PC-9 (cell line): ENCODE measurements at regions not wholly inside any gene's neighbourhood (a gene's known extent, or its start where the extent isn't known, plus 50 kb on each side); places are given as distances from the start of the nearest gene placed in this dataset.
A peak's percentile ranks its signal among the peaks of the same experiment; 100 is the strongest.

ENCODE experiments used
- BruUV-seq: library from RNA; stranded (reverse); fragments of 400-500 nt; replicated peaks from 2 replicates; lab custom pipeline; 2021; lab: Mats Ljungman, UMichigan
- CTCF ChIA-PET: fragments of 300-600 bp; sonication (Branson Sonifier 250); formaldehyde crosslinking; loops from one replicate; lab custom pipeline; 2022; ENCODE audit warnings: antibody characterized with exemption; lab: Charles Lee
- POLR2A ChIA-PET: fragments of 300-600 bp; sonication (Branson Sonifier 250); formaldehyde crosslinking; loops from one replicate; lab custom pipeline; 2022; ENCODE audit warnings: antibody characterized with exemption; ENCODE audit not compliant: unreplicated experiment; lab: Charles Lee
- DNase-seq, 2 experiments: peaks; one replicate each; pipeline versions ENCODE4 v3.0.0 to v3.0.0-alpha.2; 2015 to 2022; ENCODE audit warnings: mixed read lengths in 1 of 2
- H2AFZ ChIP-seq: fragments of 200-600 bp; sonication (generic); 2 replicates; pipeline ENCODE4 v1.8.1; 2017; ENCODE audit warnings: antibody characterized with exemption
- H3F3A ChIP-seq: fragments of 200-600 bp; sonication (generic); 2 replicates; pipeline ENCODE4 v1.8.1; 2017; ENCODE audit warnings: antibody characterized with exemption, mild to moderate bottlenecking, low read depth; ENCODE audit not compliant: insufficient read depth
- H3K27ac ChIP-seq: fragments of 200-600 bp; sonication (generic); 2 replicates; pipeline ENCODE4 v1.6.1; 2016; ENCODE audit warnings: mixed run types
- H3K27me3 ChIP-seq: fragments of 200-600 bp; sonication (generic); 2 replicates; pipeline ENCODE4 v1.6.1; 2016; ENCODE audit warnings: low read depth, mixed run types; ENCODE audit not compliant: insufficient read depth
- H3K36me3 ChIP-seq: fragments of 200-600 bp; sonication (generic); 2 replicates; pipeline ENCODE4 v1.6.1; 2016; ENCODE audit warnings: low read depth, mixed run types
- H3K4me1 ChIP-seq: fragments of 200-600 bp; sonication (generic); replicated peaks from 2 replicates; pipeline ENCODE4 v1.6.1; 2016; ENCODE audit warnings: mixed run types; ENCODE audit not compliant: insufficient read depth
- H3K4me2 ChIP-seq: fragments of 200-600 bp; sonication (generic); 2 replicates; pipeline ENCODE4 v1.6.1; 2017; ENCODE audit warnings: mixed run types
- H3K4me3 ChIP-seq: fragments of 200-600 bp; sonication (generic); 2 replicates; pipeline ENCODE4 v1.6.1; 2016; ENCODE audit warnings: mixed run types
- H3K79me2 ChIP-seq: fragments of 200-600 bp; sonication (generic); 2 replicates; pipeline ENCODE4 v1.6.1; 2017; ENCODE audit warnings: low read depth, mixed run types
- H3K9me2 ChIP-seq: fragments of 200-600 bp; sonication (generic); 2 replicates; pipeline ENCODE4 v1.8.1; 2017; ENCODE audit warnings: mild to moderate bottlenecking; ENCODE audit not compliant: insufficient read depth
- H3K9me3 ChIP-seq: fragments of 200-600 bp; sonication (generic); 2 replicates; pipeline ENCODE4 v1.8.1; 2016; ENCODE audit warnings: low read depth; ENCODE audit not compliant: insufficient read depth
- H4K20me1 ChIP-seq: fragments of 200-600 bp; sonication (generic); 2 replicates; pipeline ENCODE4 v1.8.1; 2017; ENCODE audit not compliant: insufficient read depth
- CTCF ChIP-seq: fragments of 200-600 bp; sonication (generic); conservative IDR thresholded peaks from 2 replicates; pipeline ENCODE4 v1.6.1; 2017; ENCODE audit warnings: mixed run types, antibody characterized with exemption, mild to moderate bottlenecking, moderate library complexity
- EZH2 ChIP-seq: fragments of 200-600 bp; sonication (generic); IDR thresholded peaks from 2 replicates; pipeline ENCODE4 v1.8.0; 2017; ENCODE audit warnings: antibody characterized with exemption, low read depth
- intact Hi-C: fragments of 100-400 bp; cut with micrococcal nuclease; formaldehyde crosslinking; loops from one replicate; pipeline ENCODE4 v1.10.0; 2022; ENCODE audit not compliant: unreplicated experiment

DNA sequence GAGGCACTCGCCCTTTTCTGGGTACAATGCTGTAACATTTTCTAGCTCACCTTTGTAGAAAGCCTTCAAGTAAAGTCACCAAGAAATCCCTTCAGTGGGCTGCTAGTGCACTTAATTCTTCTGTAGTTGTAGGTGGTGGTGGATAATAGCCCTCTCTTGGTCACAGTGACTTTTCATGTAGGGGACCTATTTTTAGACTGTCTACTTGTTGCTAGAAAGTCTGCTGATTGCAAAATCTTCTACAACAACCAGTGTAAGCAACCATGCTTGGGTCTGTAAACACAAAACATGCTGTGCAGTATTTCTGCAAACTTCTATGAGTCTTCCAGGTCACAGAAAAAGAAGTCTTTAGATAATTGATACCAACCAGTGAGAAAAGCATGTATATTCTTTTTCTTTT is 55.6 kb downstream of the PBDC1 start:
- no peaks in the 10 kb centered on the region for H3K9me3 ChIP-seq
- H3K4me3 ChIP-seq = no peak overlapping the region
- no peak for TF ChIP-seq EZH2
- no peak for TF ChIP-seq CTCF
- no peak overlapping the region for H2AFZ ChIP-seq
- H3K27me3 ChIP-seq = no peaks in the 10 kb centered on the region
- no peak overlapping the region for H3K27ac ChIP-seq
- no peaks in the 10 kb centered on the region for H3F3A ChIP-seq
- intact Hi-C loops = no loop called here
- H4K20me1 ChIP-seq = no peaks in the 10 kb centered on the region
- POLR2A ChIA-PET = no interaction called here
- H3K79me2 ChIP-seq = no peaks in the 10 kb centered on the region
- CTCF ChIA-PET = no interaction called here
- no peaks in the 10 kb centered on the region for H3K9me2 ChIP-seq
- H3K4me1 ChIP-seq = no peaks in the 10 kb centered on the region
- no peak for DNase-seq
- BruUV-seq = no TSS peak
- H3K36me3 ChIP-seq = no peaks in the 10 kb centered on the region
- H3K4me2 ChIP-seq = no peak overlapping the region

DNA sequence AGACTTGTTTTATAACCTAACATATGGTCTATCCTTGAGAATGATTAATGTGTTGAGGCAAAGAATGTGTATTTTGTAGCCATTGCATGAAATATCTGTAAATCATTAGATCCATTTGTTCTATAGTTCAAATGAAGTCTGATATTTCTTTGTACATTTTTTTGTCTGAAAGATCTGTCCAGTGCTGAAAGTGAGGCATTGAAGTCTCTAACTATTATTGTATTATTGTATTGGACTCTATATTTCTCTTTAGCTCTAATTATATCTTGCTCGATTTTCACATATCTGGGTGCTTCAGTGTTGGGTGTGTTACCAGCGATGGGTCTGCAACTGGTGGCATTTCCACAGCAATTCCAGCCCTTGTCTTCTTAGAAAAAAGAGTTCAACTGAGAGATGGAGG is 76.0 kb downstream of the PBDC1 start:
- ChIA-PET CTCF (no interaction called here), POLR2A (no interaction called here)
- BruUV-seq = no TSS peak
- H3K9me2 ChIP-seq = no peaks in the 10 kb centered on the region
- no peaks in the 10 kb centered on the region for H4K20me1 ChIP-seq
- no peaks in the 10 kb centered on the region for H3K36me3 ChIP-seq
- H3K4me1 ChIP-seq = no peaks in the 10 kb centered on the region
- no peaks in the 10 kb centered on the region for H3F3A ChIP-seq
- 0 out of 2 replicates have a peak, but pooled peaks cover 4% of the 10 kb centered on the region for H3K27me3 ChIP-seq
- no peaks in the 10 kb centered on the region for H3K9me3 ChIP-seq
- H2AFZ ChIP-seq = no peak overlapping the region
- H3K4me3 ChIP-seq = no peak overlapping the region
- DNase-seq = no peak
- no peak for TF ChIP-seq CTCF
- TF ChIP-seq EZH2 = no peak
- H3K79me2 ChIP-seq = no peaks in the 10 kb centered on the region
- H3K27ac ChIP-seq = no peak overlapping the region
- no peak overlapping the region for H3K4me2 ChIP-seq
- intact Hi-C loops = no loop called here

- POLR2A ChIA-PET = no interaction called here
- Histone ChIP-seq H3F3A (no peaks in the 10 kb centered on the region), H3K79me2 (no peaks in the 10 kb centered on the region), H4K20me1 (no peaks in the 10 kb centered on the region), H3K27me3 (no peaks in the 10 kb centered on the region), H3K27ac (no peak overlapping the region), H3K4me3 (no peak overlapping the region), H3K9me3 (no peaks in the 10 kb centered on the region), H3K4me2 (no peak overlapping the region), H3K4me1 (no peaks in the 10 kb centered on the region), H2AFZ (no peak overlapping the region), H3K36me3 (no peaks in the 10 kb centered on the region), H3K9me2 (no peaks in the 10 kb centered on the region)
- intact Hi-C loops = loop anchor here (5.0 kb wide), 1 partner anchor 96 kb away; no protein-coding TSS in a partner anchor
- no TSS peak for BruUV-seq
- CTCF ChIA-PET = no interaction called here
- TF ChIP-seq EZH2 (no peak), CTCF (peak; percentile 58)
- DNase-seq = peak in 1 of 2 experiments; percentile 3
Observed at GRCh38 chrX:76253432-76253831, 80.6 kb downstream of the PBDC1 start.
